ENCODE measurements at regions not wholly inside any gene's neighbourhood (a gene's known extent, or its start where the extent isn't known, plus 50 kb on each side); places are given as distances from the start of the nearest gene placed in this dataset.
"Not testable (repeated sequence)": the region's sequence is repeated elsewhere in the genome, so short reads cannot be mapped to it uniquely, and the experiment has no call there.

DNA sequence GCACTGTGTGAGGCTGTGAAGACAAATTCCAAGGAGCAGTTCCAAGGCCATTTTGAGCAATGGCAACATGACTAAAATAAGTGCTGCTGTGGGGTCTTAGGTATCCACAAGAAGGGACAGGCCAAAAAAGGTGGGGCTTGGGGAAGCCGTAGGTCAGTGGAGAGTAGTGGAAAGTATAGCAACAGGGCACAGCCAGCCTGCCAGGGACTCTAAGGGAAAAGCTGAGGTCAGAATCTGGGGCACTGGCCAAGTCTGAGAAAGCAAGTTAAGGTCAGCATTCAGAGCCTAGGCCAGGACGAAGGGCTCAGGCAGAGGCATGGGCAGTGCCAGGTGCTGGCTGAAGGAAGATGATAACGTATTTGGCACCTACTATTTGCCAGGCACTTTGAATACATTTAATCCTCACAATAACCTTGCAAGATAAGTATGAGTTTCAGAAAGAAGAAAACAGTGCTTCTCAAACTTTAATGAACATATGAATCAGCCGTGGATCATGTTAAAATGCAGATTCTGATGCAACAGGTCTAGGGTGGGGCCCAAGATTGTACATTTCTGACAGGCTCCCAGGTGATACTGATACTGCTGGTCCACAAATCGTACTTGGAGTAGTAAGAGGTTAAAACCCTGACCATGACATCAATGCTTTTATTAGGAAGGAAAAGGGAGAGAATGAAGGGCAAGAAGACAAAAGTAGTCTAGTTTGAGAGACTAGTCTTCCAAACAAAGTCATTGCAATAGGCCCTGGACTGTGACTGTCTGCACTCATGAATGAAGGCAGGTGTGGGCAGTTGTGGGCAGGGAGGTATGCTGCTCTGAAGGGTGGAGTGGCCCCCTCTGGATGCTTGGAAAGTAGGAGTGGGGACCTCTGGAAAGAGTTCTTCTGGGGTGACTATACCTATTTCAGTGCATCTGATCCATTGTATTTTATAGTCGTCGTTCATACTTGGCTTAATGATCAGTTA lies 106.3 kb upstream of the ANKRD28 start:
- ATAC-seq: peak; percentile 37

DNA sequence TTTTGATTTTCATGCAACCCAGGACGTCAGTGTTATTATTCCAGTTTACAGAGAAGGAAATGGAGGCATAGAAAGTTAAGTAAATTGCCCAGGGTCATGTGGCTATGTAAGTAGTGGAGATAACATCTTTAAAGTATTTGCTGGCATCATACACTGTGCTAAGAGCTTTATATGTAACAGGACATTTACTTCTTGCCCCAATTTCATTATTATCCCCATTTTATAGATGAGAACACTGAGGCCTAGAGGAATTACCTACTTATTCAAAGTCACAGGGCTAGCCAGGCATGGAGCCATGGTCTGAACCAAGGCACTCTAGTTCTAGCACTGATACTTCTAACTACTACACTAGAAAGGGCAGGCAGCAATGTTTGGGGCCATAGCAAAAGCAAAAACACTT lies 107.3 kb upstream of the ANKRD28 start:
- no peak for ATAC-seq

DNA sequence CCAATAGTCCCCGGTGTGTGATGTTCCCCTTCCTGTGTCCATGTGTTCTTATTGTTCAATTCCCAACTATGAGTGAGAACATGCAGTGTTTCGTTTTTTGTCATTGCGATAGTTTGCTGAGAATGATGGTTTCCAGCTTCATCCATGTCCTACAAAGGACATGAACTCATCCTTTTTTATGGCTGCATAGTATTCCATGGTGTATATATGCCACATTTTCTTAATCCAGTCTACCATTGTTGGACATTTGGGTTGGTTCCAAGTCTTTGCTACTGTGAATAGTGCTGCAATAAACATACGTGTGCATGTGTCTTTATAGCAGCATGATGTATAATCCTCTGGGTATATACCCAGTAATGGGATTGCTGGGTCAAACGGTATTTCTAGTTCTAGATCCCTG lies 109.6 kb upstream of the ANKRD28 start:
- not testable (repeated sequence) for ATAC-seq

DNA sequence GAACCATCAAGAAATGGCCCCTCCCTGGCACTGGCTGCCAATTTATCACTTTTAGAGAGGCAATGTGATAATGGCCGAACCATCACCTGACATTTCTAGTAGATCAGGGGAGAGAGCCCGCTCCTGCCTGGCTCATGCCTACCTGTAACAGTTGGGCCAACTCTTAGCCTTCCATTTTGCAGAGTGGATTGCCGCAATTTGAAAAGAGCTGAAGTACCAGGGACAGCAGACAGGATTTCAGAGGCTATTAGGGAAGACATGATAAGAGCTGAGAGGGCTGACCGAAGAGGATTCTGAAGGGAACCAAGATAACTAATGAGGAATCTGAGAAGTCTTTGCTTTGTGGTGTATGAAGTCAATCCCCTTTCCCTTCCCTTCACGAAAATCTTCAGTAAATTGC lies 121.2 kb upstream of the ANKRD28 start:
- no peak for ATAC-seq

DNA sequence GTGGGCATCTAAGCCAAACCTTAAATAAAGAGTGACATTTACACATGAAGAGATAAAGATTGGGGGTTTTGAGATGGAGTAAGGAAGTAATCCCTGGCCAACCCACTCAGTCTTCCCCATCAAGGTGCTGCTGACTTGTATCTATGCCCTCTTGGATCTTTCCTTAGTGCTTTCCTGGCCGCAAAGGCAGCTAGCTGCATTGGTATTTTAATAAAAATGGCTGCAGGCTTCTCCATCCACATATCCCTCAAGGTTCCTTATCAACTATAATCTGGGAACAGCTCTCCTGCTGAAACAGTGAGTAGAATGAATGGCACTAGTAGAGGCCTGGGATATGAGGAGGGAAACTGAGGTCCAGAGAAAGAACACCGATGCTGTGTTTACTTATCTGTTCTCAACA lies 122.2 kb upstream of the ANKRD28 start:
- no peak for ATAC-seq

DNA sequence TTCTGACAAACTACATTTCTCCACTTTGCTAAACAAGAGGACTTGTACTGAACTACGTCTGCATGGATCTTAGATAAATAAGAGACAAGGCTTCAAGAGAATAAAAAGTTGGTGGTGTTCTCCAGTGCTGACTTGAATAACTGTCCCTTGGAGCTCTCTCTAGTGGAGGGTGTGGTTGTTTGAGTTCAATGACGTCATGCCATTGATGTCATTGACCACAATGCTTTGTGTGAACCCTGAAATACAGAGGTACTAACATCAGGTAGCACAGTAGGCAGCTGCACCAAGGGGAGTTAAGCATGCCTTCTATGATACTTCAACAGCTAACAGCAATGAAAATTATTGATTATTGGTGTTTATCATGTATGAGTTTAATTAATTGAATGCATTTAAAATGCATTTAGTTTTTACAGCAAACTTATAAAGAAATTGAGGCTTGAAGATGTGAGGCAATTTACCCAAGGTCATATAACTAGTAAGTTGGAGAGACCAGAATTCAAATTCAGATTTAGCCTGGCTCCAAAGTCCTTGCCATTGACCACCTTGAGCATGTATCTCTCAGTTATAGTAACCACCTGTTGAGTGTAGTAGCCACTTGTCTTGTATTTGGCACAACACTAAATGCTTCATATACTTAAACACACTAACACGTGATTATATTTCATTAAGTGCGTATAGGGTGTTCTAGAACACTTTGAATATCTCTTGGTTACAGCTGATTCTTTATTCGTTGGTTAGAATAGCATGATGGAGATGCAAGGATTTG lies 126.0 kb upstream of the ANKRD28 start:
- no peak for ATAC-seq

DNA sequence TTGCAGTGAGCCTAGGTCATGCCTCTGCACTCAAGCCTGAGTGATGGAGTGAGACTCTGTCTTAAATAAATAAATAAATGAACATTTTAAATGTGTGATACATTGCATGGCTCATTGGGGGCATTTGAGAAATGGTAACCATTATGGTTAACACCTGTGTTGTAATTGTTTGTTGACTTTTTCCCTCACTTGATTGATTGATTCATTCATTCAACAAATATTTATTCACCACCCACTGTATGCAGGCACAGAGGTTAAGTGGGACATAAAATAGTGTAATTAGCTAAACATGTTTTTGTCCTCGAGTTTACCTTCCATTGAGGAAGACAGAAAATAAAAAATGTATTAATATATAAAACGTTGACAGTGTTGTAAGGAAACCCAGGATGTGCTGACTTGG lies 127.1 kb upstream of the ANKRD28 start:
- ATAC-seq: no peak

DNA sequence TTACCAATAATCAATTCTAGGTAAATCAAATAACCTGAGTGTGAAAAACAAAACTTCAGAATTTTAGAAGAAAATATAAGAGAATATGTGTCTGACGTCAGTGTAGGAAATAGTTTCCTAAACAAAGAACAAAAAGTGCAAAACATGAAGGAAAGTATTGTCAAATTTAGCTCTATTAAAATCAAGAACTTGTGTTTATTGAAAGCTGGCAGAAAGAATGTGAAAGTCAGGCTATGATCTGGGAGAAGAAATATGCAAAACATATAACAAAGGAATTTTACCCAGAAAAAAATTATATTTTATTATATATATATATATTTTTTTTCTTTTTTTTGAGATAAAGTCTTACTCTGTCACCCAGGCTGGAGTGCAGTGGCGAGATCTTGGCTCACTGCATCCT lies 129.1 kb upstream of the ANKRD28 start:
- no peak for ATAC-seq

DNA sequence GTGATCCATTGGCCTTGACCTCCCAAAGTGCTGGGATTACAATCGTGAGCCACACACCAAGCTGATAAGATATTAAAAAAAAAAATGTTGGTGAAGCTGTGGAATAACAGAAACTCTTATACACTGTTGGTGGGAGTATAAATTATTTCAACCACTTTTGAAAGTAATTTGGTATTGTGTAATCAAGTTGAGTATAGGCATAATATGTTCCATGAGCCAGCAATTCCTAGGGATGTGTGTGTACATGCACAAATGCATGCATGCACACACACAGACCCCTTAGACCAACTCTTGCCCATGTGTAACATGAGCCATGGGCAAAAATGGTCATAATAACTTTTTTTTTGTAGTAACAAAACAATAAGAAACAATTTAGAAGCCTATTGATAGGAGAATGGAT lies 130.2 kb upstream of the ANKRD28 start:
- ATAC-seq: no peak

DNA sequence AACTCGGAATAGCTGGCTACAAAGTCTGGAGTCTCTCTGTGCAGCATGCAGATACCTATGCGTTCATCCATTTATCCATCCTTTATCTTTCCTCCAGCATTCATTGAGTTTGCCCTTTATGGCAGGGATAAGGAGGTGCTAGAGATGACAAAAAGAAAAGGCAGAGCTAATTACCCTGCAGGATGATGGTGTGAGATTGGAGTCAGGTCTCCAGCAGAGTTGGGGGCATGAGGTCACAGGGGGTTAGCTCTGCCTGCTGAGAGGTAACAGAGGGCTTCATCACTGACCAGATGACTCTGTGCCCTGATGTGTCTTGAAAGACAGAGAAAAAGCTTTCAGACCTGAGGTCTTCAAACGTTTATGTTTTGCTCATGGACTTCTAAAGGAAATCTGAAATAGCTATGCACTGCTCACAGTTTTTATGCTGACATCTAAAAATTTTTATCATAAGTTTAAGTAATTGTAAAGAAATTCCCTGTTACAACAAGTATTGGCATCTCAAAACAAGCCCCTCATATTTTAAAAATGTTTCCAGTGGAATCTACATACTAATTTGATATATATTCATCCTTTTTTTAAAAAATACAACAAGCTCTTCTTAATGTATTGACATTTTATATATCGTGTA lies 132.3 kb upstream of the ANKRD28 start:
- no peak for ATAC-seq

DNA sequence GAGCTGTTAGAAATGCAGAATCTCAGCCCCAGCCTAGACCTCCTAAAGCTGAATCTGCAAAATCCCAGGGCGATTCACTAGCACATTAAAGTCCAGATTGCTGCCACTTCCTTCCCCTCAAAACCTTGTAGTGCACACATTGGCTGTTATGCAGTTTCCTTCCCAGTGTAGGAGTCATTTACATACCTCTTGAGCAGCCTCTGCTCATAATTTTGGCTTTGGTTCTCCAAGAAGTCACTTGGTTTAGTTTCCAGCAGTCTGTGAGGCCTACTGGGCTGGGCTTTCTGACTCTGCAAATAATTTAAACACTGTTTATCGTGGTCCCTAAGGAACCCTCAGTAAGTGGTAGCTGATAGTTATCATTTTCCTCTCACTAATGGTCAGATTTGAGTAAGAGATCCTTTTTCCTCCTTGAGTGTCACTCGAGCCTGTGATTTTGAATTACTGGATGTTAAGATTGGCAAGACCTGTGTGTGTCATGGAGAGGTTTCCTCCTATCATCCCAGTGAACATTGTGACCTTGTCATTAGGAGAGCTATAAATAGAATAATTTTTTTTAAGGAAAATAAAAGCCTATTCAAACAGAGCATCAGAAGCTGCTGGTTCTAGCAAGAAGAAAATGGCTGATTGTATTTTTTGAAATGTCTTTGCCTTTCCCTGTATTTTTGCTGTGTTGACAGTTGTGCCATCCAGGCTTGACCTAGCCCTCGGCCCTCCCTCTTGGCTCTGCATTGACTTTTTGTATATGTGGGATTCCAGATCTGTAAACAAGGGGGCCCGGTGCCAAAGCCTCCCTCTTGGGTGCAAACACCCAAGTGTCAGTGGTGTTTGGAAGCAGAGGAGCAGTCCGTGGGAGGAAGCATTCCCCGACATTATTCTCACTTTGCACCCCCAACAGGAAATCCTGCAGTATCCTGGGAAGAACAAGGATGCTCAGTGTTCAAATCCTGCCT lies 134.8 kb upstream of the ANKRD28 start:
- ATAC-seq: no peak

DNA sequence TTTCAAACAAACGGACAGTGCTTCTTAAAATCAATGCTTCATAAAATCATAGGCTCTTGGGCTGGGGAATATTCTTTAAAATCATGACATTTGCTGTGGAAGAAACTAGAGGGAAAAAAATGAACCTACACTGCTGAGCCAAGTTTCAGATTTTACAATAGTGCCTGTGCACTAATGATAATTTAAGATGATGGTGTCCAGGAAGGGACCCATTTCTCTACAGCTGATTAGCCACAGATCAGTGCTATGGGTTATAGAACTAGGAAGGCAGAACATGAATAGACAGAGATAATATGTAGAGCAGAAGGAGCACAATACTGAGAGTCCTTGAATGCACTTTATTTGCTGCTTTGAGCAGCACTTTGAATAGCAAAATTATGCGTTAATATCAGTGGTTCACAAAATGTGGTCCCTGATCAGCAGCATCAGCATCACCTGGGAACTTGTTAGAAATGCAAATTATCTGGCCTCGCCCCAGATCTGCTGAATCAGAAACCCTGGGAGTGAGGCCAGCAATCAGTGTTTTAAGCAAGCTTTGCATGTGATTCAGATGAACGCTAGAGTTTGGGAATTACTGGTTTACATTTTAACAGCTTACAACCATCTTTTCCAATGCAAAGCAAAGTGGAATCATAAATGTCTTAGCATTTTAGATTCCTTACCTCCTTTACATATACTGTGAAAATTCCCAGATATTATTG lies 135.8 kb upstream of the ANKRD28 start:
- ATAC-seq: no peak

DNA sequence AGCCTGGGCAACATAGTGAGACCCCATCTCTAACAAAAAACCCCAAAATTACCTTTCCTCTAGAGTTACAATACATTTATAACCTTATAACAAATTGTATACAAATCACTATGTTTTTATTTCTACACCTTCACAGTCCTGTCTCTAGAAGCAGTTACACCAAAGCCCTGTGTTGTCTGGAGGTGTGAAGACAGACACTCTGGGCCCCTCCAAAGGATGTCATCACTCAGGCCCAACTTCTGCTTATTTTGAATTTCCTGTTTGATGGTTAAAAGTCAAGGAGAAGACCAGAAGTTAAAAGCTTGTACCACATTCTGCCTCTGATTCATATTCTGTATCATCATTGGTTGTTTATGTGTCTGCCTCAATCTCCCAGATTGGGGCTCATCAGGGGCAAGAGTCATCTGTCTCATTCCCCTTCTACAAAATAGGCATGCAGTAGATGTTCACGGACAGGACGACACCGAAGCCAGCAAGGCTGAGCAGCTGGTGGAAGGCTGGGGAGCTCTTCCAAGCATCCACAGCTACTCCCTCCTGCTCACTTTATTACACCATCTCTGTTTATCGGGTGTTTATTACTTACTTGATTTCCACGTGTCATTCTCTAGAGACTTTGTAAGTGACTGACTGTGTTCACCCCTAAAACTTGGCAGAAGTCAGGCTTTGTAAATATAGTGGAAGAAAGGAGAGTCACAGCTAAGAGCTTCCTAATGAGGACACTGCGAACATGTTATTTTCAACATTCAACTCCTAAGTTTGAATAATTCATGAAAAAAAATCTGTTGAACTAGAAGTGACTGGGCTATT lies 136.8 kb upstream of the ANKRD28 start:
- ATAC-seq: no peak

DNA sequence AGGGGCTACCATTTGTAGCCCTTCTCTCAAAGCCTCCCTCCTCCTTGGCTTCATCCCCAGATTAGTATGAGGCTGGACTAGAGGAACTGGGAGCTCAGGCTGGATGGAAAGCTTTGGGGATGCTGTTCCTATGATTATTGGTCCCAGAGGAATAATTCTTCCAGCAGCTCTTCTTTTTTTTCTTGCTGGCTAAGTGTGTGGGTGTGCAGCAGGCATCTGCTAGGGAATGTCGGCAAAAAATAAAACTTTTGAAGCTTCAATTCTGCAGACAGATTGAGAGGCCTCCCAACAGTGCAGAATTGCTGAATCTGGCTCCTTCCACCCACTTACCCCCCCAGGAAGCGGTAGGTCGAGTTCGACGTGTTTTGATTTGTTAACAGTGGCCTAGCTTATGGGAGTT lies 138.5 kb upstream of the ANKRD28 start:
- ATAC-seq: no peak

DNA sequence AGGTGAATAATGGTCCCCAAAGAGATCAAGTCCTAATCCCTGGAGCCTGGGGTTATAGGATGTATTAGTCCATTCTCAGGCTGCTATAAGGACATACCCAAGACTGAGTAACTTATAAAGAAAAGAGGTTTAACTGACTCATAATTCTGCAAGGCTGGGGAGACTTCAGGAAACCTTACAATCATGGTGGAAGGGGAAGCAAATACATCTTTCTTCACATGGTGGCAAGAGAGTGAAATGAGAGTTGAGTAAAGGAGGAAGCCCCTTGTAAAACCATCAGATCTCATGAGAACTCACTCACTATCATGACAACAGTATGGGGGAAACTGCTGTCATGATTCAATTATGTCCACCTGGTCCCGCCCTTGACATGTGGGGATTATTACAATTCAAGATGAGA lies 142.9 kb upstream of the ANKRD28 start:
- ATAC-seq: no peak

DNA sequence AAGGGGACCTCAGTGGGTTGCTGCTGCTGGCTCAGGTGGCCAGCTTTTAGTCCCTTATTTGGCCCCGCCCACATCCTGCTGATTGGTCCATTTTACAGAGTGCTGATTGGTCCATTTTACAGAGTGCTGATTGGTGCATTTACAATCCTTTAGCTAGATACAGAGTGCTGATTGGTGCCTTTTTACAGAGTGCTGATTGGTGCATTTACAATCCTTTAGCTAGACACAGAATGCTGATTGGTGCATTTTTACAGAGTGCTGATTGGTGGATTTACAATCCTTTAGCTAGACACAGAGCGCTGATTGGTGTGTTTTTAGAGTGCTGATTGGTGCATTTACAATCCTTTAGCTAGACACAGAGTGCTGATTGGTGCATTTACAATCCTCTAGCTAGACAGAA lies 143.7 kb upstream of the ANKRD28 start:
- not testable (repeated sequence) for ATAC-seq

DNA sequence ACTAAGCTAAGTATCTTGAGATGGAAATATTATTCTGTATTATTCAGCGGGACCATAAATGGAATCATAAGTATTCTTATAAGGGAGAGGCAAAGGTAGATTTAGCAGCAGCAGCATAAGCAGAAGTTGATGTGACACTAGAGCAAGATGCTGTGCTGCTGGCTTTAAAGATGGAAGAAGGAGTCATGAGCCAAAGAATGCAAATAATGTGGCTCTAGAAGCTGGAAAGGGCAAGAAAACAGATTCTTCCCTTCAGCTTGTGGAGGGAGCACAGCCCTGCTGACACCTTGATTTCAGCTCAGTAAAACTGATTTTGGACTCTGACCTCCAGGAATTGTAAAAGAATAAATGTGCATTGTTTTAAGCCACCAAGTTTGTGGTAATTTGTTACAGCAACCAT lies 144.2 kb upstream of the ANKRD28 start:
- ATAC-seq: no peak

DNA sequence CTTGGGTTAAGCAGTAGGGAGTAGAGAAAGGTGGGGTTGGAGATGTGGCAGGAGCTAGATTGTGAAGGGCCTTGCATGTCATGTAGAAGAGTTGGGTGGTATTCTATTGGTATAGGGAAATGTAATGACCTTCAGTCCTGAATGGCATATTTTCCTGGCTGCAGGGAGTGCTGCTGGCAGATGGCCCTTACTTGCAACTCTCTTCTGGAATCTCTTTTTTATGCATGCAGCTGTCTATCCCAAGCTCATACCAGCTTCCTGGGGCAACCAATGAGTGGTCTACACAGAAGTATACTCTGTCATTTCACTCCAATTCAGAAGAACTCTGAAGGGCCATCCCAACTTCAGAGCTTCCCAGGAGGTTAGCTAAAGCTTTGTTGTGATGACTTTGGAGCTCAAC lies 144.7 kb upstream of the ANKRD28 start:
- no peak for ATAC-seq

DNA sequence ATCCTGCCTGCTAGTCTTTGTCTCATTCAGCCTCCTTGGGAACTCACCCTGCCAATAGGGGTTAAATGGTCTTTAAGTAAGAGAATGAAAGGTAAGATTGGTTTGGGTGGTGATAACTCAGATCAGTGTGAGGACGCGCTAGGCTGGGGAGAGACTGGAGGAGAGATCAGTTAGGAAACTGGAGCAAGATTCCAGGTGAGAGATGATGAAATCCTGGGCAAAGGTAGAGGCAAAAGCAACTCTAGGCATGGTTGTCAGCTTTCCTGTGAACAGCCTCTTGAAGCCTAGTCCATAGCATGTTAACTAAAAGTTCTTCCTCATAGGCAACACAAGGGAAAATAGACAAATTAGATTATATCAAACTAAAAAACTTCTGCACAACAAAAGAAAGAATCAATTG lies 145.2 kb upstream of the ANKRD28 start:
- ATAC-seq: no peak

DNA sequence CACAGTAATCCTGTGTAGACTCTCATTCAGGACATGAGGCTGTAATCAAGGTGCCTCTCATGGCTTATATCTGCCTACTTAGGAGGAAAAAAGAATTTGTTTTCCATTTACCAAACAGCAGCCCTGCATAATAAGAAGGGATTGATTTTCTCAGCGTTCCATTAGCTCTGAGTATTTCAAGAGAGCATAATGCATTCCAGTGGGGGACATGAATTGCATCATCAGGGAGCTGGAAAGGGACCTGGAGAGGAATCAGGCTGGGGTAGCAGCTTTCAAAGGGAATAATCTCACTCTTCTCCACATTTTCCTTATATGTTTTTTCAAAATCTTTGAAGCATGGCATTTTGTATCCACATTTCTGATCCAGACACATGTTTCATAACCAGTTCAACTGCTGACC lies 150.6 kb upstream of the ANKRD28 start:
- ATAC-seq: no peak
